HepG2 (cell line): ENCODE measurements at regions not wholly inside any gene's neighbourhood (a gene's known extent, or its start where the extent isn't known, plus 50 kb on each side); places are given as distances from the start of the nearest gene placed in this dataset.

Experiments used
- DR1 ChIP-seq: sonication (generic); formaldehyde crosslinking; IDR thresholded peaks from 2 replicates; pipeline ENCODE4 v1.8.0; 2021; ENCODE audit warnings: mild to moderate bottlenecking, missing genetic modification reagents, inconsistent platforms
- NFAT5 ChIP-seq: sonication (generic); formaldehyde crosslinking; IDR thresholded peaks from 2 replicates; pipeline ENCODE4 v1.4.0; 2020; ENCODE audit warnings: missing genetic modification reagents
- RBAK ChIP-seq: sonication (generic); formaldehyde crosslinking; IDR thresholded peaks from 2 replicates; pipeline ENCODE4 v1.5.1; 2020; ENCODE audit warnings: mild to moderate bottlenecking, missing genetic modification reagents
- WIZ ChIP-seq: sonication (generic); formaldehyde crosslinking; IDR thresholded peaks from 2 replicates; pipeline ENCODE4 v1.5.1; 2020; ENCODE audit warnings: mild to moderate bottlenecking, missing genetic modification reagents
- ZNF180 ChIP-seq: sonication (generic); formaldehyde crosslinking; IDR thresholded peaks from 2 replicates; pipeline ENCODE4 v1.4.0; 2020; ENCODE audit warnings: low read depth, missing genetic modification reagents, borderline replicate concordance
- ZNF432 ChIP-seq: sonication (generic); formaldehyde crosslinking; IDR thresholded peaks from 2 replicates; pipeline ENCODE4 v1.5.0; 2020; ENCODE audit warnings: missing genetic modification reagents, mild to moderate bottlenecking, borderline replicate concordance
- ZNF577 ChIP-seq: sonication (generic); formaldehyde crosslinking; IDR thresholded peaks from 2 replicates; pipeline ENCODE4 v1.4.0; 2020; ENCODE audit warnings: mild to moderate bottlenecking, low read depth, missing genetic modification reagents, borderline replicate concordance
- ZNF597 ChIP-seq: sonication (generic); formaldehyde crosslinking; IDR thresholded peaks from 2 replicates; pipeline ENCODE4 v1.5.0; 2020; ENCODE audit warnings: missing genetic modification reagents
- TF ChIP-seq, protein P1 (sequence below): sonication (generic); formaldehyde crosslinking; IDR thresholded peaks from 2 replicates; pipeline ENCODE4 v1.4.0; 2020; ENCODE audit warnings: missing genetic modification reagents; ENCODE audit errors: not compliant biosample characterization
- TF ChIP-seq, protein P2 (sequence below): sonication (generic); formaldehyde crosslinking; conservative IDR thresholded peaks from 2 replicates; pipeline ENCODE4 v1.8.0; 2022; ENCODE audit warnings: mild to moderate bottlenecking, moderate library complexity, missing genetic modification reagents
- TF ChIP-seq, protein P3 (sequence below): IDR thresholded peaks from 2 replicates; pipeline ENCODE4 v1.4.0; 2020; ENCODE audit warnings: mild to moderate bottlenecking, missing genetic modification reagents
- TF ChIP-seq, protein P4 (sequence below): sonication (generic); formaldehyde crosslinking; IDR thresholded peaks from 2 replicates; pipeline ENCODE4 v1.5.1; 2020; ENCODE audit warnings: mild to moderate bottlenecking, moderate library complexity, missing genetic modification reagents

GRCh38 chr5:116864157-116864837 is 289.7 kb upstream of the SEMA6A start (continued):
- TF ChIP-seq NFAT5 (CRISPR knock-in tag): no peak
- TF ChIP-seq, protein P1, sequence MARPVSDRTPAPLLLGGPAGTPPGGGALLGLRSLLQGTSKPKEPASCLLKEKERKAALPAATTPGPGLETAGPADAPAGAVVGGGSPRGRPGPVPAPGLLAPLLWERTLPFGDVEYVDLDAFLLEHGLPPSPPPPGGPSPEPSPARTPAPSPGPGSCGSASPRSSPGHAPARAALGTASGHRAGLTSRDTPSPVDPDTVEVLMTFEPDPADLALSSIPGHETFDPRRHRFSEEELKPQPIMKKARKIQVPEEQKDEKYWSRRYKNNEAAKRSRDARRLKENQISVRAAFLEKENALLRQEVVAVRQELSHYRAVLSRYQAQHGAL (CRISPR knock-in tag): no peak
- TF ChIP-seq DR1: no peak
- TF ChIP-seq ZNF597 (CRISPR knock-in tag): no peak
- no peak for TF ChIP-seq ZNF577 (CRISPR knock-in tag)
- TF ChIP-seq, protein P2, sequence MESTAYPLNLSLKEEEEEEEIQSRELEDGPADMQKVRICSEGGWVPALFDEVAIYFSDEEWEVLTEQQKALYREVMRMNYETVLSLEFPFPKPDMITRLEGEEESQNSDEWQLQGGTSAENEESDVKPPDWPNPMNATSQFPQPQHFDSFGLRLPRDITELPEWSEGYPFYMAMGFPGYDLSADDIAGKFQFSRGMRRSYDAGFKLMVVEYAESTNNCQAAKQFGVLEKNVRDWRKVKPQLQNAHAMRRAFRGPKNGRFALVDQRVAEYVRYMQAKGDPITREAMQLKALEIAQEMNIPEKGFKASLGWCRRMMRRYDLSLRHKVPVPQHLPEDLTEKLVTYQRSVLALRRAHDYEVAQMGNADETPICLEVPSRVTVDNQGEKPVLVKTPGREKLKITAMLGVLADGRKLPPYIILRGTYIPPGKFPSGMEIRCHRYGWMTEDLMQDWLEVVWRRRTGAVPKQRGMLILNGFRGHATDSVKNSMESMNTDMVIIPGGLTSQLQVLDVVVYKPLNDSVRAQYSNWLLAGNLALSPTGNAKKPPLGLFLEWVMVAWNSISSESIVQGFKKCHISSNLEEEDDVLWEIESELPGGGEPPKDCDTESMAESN: no peak
- no peak for TF ChIP-seq RBAK (CRISPR knock-in tag)
- TF ChIP-seq ZNF180: no peak
- TF ChIP-seq, protein P3, sequence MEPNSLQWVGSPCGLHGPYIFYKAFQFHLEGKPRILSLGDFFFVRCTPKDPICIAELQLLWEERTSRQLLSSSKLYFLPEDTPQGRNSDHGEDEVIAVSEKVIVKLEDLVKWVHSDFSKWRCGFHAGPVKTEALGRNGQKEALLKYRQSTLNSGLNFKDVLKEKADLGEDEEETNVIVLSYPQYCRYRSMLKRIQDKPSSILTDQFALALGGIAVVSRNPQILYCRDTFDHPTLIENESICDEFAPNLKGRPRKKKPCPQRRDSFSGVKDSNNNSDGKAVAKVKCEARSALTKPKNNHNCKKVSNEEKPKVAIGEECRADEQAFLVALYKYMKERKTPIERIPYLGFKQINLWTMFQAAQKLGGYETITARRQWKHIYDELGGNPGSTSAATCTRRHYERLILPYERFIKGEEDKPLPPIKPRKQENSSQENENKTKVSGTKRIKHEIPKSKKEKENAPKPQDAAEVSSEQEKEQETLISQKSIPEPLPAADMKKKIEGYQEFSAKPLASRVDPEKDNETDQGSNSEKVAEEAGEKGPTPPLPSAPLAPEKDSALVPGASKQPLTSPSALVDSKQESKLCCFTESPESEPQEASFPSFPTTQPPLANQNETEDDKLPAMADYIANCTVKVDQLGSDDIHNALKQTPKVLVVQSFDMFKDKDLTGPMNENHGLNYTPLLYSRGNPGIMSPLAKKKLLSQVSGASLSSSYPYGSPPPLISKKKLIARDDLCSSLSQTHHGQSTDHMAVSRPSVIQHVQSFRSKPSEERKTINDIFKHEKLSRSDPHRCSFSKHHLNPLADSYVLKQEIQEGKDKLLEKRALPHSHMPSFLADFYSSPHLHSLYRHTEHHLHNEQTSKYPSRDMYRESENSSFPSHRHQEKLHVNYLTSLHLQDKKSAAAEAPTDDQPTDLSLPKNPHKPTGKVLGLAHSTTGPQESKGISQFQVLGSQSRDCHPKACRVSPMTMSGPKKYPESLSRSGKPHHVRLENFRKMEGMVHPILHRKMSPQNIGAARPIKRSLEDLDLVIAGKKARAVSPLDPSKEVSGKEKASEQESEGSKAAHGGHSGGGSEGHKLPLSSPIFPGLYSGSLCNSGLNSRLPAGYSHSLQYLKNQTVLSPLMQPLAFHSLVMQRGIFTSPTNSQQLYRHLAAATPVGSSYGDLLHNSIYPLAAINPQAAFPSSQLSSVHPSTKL (CRISPR knock-in tag): peak; percentile 87
- TF ChIP-seq, protein P4, sequence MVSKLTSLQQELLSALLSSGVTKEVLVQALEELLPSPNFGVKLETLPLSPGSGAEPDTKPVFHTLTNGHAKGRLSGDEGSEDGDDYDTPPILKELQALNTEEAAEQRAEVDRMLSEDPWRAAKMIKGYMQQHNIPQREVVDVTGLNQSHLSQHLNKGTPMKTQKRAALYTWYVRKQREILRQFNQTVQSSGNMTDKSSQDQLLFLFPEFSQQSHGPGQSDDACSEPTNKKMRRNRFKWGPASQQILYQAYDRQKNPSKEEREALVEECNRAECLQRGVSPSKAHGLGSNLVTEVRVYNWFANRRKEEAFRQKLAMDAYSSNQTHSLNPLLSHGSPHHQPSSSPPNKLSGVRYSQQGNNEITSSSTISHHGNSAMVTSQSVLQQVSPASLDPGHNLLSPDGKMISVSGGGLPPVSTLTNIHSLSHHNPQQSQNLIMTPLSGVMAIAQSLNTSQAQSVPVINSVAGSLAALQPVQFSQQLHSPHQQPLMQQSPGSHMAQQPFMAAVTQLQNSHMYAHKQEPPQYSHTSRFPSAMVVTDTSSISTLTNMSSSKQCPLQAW (CRISPR knock-in tag): peak; percentile 27; the same call in 1 of the 2 replicates
- TF ChIP-seq WIZ (CRISPR knock-in tag): peak; percentile 81; the same call in 1 of the 2 replicates
- no peak for TF ChIP-seq ZNF432 (CRISPR knock-in tag)
